Inferior parietal cortex (tissue), 1 donor: ENCODE measurements at regions not wholly inside any gene's neighbourhood (a gene's known extent, or its start where the extent isn't known, plus 50 kb on each side); places are given as distances from the start of the nearest gene placed in this dataset.
"Not testable (repeated sequence)": the region's sequence is repeated elsewhere in the genome, so short reads cannot be mapped to it uniquely, and the experiment has no call there.

Experiments used
- DNase-seq: peaks from one replicate; pipeline ENCODE4 v3.0.0-alpha.2; 2016; ENCODE audit errors: extremely low spot score

DNA sequence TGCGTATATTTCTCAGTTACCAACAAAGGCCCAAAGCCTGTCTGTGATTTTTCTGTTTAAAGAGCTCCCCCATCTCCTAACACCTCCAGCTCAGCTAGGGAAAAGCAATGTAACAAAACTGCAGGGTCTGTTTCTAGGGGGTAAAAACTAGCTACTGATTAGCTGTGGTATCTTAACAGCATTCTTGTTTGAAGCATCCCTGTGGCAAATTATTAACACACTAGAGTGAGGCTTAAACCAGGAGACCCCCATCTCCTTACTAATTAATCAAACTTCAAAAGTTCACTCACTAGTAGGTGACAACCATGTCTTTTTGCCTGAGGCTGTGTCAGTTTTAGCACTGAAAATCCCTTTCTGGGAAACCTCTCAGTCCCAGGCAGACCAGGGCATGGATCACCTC, 186.2 kb upstream of the PARD3B start:
- no peak for DNase-seq

DNA sequence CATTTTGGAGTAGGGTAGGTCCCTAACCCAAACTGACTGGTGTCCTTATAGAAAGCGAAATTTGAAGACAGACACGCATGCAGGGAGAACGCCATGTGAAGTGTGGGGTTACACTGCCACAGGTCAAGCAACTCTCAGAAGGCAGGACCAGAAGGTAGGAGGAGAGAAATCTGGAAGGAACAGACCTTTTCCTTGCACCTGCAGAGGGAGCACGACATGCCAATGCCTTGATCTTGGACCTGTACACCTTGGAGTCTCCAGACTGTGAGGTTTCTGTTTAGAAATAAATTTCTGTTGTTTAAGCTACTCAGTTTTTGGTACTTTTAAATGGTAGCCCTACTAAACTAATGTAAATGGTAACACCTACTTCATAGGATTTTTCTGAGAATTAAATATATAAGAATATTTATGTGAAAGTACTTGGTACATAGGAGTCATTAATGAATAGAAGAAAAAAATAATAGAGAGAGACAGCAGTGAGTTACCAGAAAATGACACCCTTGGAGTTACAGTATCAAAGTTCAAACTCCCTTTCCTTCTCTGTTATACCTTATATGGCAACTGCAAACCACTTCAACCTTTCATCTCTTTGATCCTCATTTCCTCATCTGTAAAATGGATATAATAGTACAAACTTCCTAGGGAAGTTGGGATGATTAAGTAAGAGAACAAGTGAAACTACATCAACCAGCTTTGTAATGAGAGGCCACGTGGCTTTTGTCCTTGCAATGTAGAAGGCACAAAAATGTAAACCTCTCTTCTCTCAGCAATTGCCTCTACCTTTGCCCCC, 184.9 kb upstream of the PARD3B start:
- DNase-seq: no peak

DNA sequence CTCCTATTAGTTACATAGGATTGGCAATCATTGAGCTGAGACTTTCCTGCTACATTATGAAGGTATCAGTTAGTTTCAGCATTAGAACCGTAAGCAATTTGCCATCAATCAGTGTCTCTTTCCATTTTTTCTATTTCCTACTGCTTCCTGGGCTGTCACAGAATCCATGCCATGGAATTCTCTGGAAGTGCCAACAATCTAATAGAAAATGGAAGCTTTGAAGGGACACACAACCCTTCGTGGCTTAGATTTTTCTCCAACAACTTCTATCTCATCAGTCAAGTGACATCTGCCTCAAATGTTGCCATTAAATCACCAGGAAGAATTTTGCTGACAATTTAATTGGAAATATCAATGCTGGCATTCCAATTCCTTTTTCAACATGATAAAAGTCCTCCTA, 183.5 kb upstream of the PARD3B start:
- no peak for DNase-seq

GRCh38 chr2:204362581-204362980, 182.7 kb upstream of the PARD3B start:
- no peak for DNase-seq

GRCh38 chr2:204363513-204363912, 181.8 kb upstream of the PARD3B start:
- DNase-seq: no peak

DNA sequence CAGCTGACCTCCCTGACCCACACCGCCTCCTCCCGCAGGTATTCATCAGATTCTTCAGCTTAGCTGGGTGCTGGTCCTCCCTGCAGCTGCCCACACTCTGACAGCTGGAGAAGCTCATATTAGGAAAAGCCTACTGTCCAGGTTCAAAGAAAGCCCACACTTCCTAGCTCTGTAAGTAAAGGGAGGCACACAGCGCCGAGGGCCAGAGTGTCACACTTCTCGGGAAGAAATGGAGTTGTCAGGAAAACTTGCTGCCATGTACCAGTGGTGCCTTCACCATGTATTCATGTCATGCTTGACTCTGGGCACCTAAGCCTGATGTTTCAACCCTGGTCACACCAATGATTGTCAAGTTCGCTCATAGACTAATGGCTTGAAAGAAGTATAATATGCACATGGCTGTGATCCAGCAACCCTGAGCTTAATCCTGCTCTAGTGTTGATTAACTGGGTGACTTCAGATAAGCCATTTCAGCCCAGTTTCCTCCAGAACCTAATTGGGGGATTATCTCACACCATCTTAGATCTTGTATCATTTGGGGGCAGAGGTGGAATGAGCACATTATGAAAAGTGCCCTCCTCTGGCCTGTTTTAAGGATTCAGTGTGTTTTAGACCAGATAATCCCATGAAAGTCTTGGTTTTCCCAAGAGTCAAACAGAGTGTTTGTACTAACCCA, 180.3 kb upstream of the PARD3B start:
- no peak for DNase-seq

DNA sequence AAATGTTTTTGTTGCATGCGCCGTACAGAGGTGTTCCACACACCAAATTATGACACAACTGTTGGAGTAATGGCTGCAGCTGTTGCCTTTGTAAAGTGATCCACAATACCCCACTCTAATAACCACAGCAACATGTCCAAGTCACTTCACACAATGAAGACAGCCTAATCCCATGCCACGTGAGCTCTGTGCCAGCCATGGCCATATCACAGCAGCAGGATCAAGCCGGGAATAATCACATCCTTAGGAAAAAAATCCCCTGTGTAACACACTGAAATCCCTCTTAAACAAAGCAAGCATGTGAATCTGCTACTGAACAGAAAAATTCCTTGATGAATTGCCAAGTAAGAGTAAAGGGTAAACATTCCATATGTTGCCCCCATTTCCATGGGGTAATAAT, 179.5 kb upstream of the PARD3B start:
- no peak for DNase-seq

GRCh38 chr2:204367466-204367865, 177.8 kb upstream of the PARD3B start:
- no peak for DNase-seq

DNA sequence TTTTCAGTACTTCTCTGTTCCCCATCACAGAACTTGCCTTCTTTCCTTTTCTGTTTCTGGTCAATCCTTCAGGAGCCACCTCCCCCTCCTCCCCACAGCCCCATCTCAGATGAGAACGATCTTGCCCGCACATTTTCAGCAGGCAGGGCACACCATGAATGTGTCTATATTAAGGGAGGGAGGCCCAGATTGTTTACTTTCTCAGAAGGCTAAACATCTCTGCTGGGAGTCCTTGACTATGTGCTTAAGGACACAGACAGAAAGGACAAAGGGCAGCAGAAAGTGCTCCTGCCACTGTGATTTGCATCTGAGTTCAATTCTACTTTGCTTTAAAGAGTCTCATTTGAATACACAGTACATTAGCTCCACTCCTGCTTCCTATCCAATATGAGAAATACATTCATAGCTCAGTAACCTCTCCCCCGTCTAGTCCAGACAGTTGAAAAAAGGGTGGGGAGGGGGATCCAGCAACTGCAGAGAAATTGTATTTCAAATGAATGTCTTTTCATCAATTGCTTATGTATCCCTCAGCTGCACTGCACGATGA, 175.0 kb upstream of the PARD3B start:
- no peak for DNase-seq

- no peak for DNase-seq
Observed at GRCh38 chr2:204373942-204374341, 171.3 kb upstream of the PARD3B start.

GRCh38 chr2:204380141-204380881, 165.0 kb upstream of the PARD3B start:
- DNase-seq: no peak

- DNase-seq: no peak
Observed at GRCh38 chr2:204386668-204387067, 158.6 kb upstream of the PARD3B start.

DNA sequence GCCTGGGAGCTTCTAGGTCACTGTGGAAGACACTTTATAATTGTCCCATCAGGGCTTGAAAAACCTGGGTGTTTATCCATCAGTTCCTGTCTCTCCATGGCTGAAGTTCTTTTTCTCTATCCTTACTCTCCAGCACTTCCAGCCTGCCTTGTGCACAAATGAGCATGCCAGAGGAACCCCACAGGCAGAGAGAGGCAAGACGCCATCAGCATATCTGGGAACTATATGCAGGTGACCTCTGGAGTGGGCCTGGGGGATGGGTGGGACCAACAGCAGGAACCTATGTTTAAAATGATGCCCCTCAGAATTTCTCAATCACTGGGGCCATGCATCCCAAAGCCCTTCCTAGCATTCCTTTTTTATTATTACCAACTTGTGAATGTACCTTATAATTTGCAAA, 156.2 kb upstream of the PARD3B start:
- no peak for DNase-seq

GRCh38 chr2:204389856-204390255, 155.4 kb upstream of the PARD3B start:
- DNase-seq: no peak

- DNase-seq: no peak
Observed at GRCh38 chr2:204395539-204395938, 149.7 kb upstream of the PARD3B start.

- DNase-seq: no peak
Observed at GRCh38 chr2:204401114-204401513, 144.2 kb upstream of the PARD3B start.

GRCh38 chr2:204407204-204408014, 137.9 kb upstream of the PARD3B start:
- no peak for DNase-seq

DNA sequence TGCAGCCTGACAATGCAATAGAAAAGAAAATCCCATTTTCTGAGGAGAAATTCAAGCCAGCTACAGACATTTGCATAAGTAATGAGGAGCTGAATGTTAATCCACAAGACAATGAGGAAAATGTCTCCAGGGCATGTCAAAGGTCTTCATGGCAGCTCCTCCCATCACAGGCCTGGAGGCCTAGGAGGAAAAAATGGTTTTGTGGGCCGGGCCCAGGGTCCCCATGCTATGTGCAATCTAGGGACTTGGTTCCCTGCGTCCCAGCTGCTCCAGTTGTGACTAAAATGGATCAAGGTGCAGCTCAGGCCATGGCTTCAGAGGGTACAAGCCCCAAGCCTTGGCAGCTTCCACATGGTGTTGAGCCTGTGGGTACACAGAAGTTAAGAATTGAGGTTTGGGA, 132.5 kb upstream of the PARD3B start:
- DNase-seq: not testable (repeated sequence)

GRCh38 chr2:204415406-204416181, 129.7 kb upstream of the PARD3B start:
- no peak for DNase-seq

- no peak for DNase-seq
Observed at GRCh38 chr2:204416236-204416635, 129.0 kb upstream of the PARD3B start.

GRCh38 chr2:204425821-204426220, 119.5 kb upstream of the PARD3B start:
- no peak for DNase-seq
